Osteocyte (in vitro differentiated cells): ENCODE measurements at regions not wholly inside any gene's neighbourhood (a gene's known extent, or its start where the extent isn't known, plus 50 kb on each side); places are given as distances from the start of the nearest gene placed in this dataset.
A peak's percentile ranks its signal among the peaks of the same experiment; 100 is the strongest.

Experiments
- DNase-seq: peaks from one replicate; pipeline ENCODE4 v3.0.0; 2021; ENCODE audit warnings: mixed read lengths; ENCODE audit not compliant: unreplicated experiment; ENCODE audit errors: extremely low spot score
- H3K27ac Mint-ChIP-seq: one replicate; pipeline ENCODE4 v1.8.0; 2021; ENCODE audit warnings: mild to moderate bottlenecking, mixed read lengths; ENCODE audit not compliant: unreplicated experiment
- H3K27me3 Mint-ChIP-seq: one replicate; pipeline ENCODE4 v1.8.0; 2021; ENCODE audit warnings: mixed read lengths; ENCODE audit not compliant: unreplicated experiment
- H3K36me3 Mint-ChIP-seq: one replicate; pipeline ENCODE4 v1.8.0; 2021; ENCODE audit warnings: mixed read lengths; ENCODE audit not compliant: unreplicated experiment
- H3K4me1 Mint-ChIP-seq: one replicate; pipeline ENCODE4 v1.8.0; 2021; ENCODE audit warnings: mixed read lengths; ENCODE audit not compliant: unreplicated experiment
- H3K4me3 Mint-ChIP-seq: one replicate; pipeline ENCODE4 v1.8.0; 2021; ENCODE audit warnings: mild to moderate bottlenecking, moderate library complexity, mixed read lengths; ENCODE audit not compliant: unreplicated experiment
- H3K9me3 Mint-ChIP-seq: one replicate; pipeline ENCODE4 v1.8.0; 2021; ENCODE audit warnings: mixed read lengths; ENCODE audit not compliant: unreplicated experiment
- TF ChIP-seq, protein P1 (sequence below): fragments of 200-600 bp; sonication (generic); IDR thresholded peaks from 2 replicates; pipeline ENCODE4 v1.5.0; 2021; ENCODE audit warnings: antibody characterized with exemption, mild to moderate bottlenecking, moderate library complexity

- Mint-ChIP-seq H3K4me3 (no peak overlapping the region), H3K27me3 (no peaks in the 10 kb centered on the region)
These were observed 321.2 kb downstream of the SLC16A7 start for GRCh38 chr12:59916988-59917387.

GRCh38 chr12:59927032-59927431 lies 331.2 kb downstream of the SLC16A7 start:
- no peak overlapping the region for H3K27ac Mint-ChIP-seq
- TF ChIP-seq, protein P1, sequence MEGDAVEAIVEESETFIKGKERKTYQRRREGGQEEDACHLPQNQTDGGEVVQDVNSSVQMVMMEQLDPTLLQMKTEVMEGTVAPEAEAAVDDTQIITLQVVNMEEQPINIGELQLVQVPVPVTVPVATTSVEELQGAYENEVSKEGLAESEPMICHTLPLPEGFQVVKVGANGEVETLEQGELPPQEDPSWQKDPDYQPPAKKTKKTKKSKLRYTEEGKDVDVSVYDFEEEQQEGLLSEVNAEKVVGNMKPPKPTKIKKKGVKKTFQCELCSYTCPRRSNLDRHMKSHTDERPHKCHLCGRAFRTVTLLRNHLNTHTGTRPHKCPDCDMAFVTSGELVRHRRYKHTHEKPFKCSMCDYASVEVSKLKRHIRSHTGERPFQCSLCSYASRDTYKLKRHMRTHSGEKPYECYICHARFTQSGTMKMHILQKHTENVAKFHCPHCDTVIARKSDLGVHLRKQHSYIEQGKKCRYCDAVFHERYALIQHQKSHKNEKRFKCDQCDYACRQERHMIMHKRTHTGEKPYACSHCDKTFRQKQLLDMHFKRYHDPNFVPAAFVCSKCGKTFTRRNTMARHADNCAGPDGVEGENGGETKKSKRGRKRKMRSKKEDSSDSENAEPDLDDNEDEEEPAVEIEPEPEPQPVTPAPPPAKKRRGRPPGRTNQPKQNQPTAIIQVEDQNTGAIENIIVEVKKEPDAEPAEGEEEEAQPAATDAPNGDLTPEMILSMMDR: no peak

More at GRCh38 chr12:59916988-59917387, 321.2 kb downstream of the SLC16A7 start:
- Mint-ChIP-seq H3K36me3 (no peaks in the 10 kb centered on the region), H3K9me3 (peaks cover 4% of the 10 kb centered on the region), H3K4me1 (no peaks in the 10 kb centered on the region), H3K27ac (no peak overlapping the region)
- DNase-seq: no peak
- TF ChIP-seq, protein P1: no peak

GRCh38 chr12:59928416-59928815 lies 332.6 kb downstream of the SLC16A7 start:
- TF ChIP-seq, protein P1: no peak
- peak overlapping the region; percentile 5 for H3K27ac Mint-ChIP-seq
- H3K9me3 Mint-ChIP-seq: peaks cover 41% of the 10 kb centered on the region
- no peak overlapping the region for H3K4me3 Mint-ChIP-seq
- H3K27me3 Mint-ChIP-seq: no peaks in the 10 kb centered on the region
- DNase-seq: no peak
- H3K36me3 Mint-ChIP-seq: peaks cover 13% of the 10 kb centered on the region
- H3K4me1 Mint-ChIP-seq: peaks cover 9% of the 10 kb centered on the region

More at GRCh38 chr12:59927032-59927431, 331.2 kb downstream of the SLC16A7 start:
- peaks cover 13% of the 10 kb centered on the region for H3K36me3 Mint-ChIP-seq
- H3K4me1 Mint-ChIP-seq: peaks cover 9% of the 10 kb centered on the region
- H3K9me3 Mint-ChIP-seq: peaks cover 36% of the 10 kb centered on the region
- H3K27me3 Mint-ChIP-seq: no peaks in the 10 kb centered on the region
- no peak for DNase-seq
- H3K4me3 Mint-ChIP-seq: no peak overlapping the region

- Mint-ChIP-seq H3K4me1 (peaks cover 9% of the 10 kb centered on the region), H3K4me3 (no peak overlapping the region), H3K36me3 (peaks cover 13% of the 10 kb centered on the region), H3K27me3 (no peaks in the 10 kb centered on the region), H3K9me3 (peaks cover 41% of the 10 kb centered on the region), H3K27ac (peak overlapping the region; percentile 5)
- DNase-seq: no peak
- TF ChIP-seq, protein P1: no peak
These were observed 333.3 kb downstream of the SLC16A7 start for GRCh38 chr12:59929110-59929509.

DNA sequence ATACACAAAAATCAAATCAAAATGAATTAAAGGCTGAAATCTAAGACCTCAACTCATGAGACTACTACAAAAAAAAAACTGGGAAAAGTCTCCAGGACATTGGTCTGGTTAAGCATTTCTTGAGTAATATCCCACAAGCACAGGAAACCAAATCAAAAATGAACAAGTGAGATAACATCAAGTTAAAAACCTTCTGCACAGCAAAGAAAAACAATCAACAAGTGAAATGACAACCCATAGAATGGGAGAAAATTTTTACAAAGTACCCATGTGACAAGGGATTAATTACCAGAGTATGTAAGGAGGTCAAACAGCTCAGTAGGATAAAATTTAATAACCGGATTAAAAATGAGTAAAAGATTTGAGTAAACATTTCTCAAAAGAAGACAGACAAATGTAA lies 338.7 kb downstream of the SLC16A7 start:
- Mint-ChIP-seq H3K9me3 (peaks cover 41% of the 10 kb centered on the region), H3K4me1 (peaks cover 35% of the 10 kb centered on the region), H3K4me3 (no peak overlapping the region), H3K36me3 (peaks cover 15% of the 10 kb centered on the region), H3K27me3 (no peaks in the 10 kb centered on the region), H3K27ac (no peak overlapping the region)
- TF ChIP-seq, protein P1: no peak
- no peak for DNase-seq
